ENCODE measurements at regions not wholly inside any gene's neighbourhood (a gene's known extent, or its start where the extent isn't known, plus 50 kb on each side); places are given as distances from the start of the nearest gene placed in this dataset.
"Not testable (repeated sequence)": the region's sequence is repeated elsewhere in the genome, so short reads cannot be mapped to it uniquely, and the experiment has no call there.

- no peak for DNase-seq
These were observed 64.2 kb downstream of the DACT2 start for GRCh38 chr6:168255283-168255881.

GRCh38 chr6:168252267-168252666 lies 67.3 kb downstream of the DACT2 start:
- DNase-seq = no peak

DNA sequence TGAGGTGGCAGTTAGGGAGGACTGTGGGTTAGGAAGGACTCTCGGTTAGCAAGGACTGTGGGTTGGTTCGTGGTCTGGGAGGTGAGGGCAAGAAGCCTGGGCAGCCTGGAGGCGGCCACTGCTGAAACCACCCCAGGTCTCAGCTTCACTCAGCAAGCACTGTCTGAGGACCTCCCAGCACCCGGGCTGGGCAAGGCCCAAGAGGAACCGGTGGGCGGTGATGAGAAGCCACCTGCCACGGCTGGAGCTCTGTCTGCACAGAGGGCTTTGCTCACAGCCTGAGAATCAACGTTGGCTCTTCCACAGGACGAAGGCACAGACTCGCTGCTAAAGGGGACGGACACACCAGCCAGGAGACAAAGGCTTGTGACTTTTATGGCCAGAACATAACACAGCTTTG lies 69.3 kb downstream of the DACT2 start:
- DNase-seq = no peak

DNA sequence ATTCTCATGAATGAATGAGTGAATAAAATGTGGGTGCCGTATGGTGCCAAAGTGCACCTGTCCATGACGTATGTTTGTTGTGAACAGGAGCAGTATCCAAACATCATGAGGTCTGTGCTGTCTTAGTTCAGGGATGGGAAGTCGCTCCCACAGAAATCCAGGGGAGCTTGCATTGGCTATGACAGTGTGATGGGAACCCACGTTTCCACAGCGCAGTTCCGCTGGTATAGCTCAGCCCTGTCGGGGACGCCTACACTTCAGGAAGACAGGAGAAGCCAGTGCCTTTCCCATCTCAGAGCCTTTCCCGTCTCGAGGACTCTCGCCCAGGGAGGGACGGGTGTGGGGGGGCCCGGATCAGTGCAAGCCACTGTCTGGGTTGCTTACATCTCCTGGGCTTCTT lies 69.8 kb downstream of the DACT2 start:
- no peak for DNase-seq

- DNase-seq = no peak
These were observed 71.4 kb downstream of the DACT2 start for GRCh38 chr6:168248148-168248620.

- peak; percentile 62 for DNase-seq
These were observed 72.0 kb downstream of the DACT2 start for GRCh38 chr6:168247443-168248147.

GRCh38 chr6:168244961-168245551 lies 74.5 kb downstream of the DACT2 start:
- DNase-seq = no peak

- DNase-seq = no peak
These were observed 75.7 kb downstream of the DACT2 start for GRCh38 chr6:168243812-168244376.

- no peak for DNase-seq
These were observed 76.7 kb downstream of the DACT2 start for GRCh38 chr6:168242940-168243225.

GRCh38 chr6:168242111-168242939 lies 77.3 kb downstream of the DACT2 start:
- DNase-seq = no peak

- no peak for DNase-seq
These were observed 79.4 kb downstream of the DACT2 start for GRCh38 chr6:168240160-168240559.

- no peak for DNase-seq
These were observed 80.4 kb downstream of the DACT2 start for GRCh38 chr6:168239044-168239773.

GRCh38 chr6:168238159-168238909 lies 81.2 kb downstream of the DACT2 start:
- no peak for DNase-seq

GRCh38 chr6:168233875-168234213 lies 85.7 kb downstream of the DACT2 start:
- not testable (repeated sequence) for DNase-seq

DNA sequence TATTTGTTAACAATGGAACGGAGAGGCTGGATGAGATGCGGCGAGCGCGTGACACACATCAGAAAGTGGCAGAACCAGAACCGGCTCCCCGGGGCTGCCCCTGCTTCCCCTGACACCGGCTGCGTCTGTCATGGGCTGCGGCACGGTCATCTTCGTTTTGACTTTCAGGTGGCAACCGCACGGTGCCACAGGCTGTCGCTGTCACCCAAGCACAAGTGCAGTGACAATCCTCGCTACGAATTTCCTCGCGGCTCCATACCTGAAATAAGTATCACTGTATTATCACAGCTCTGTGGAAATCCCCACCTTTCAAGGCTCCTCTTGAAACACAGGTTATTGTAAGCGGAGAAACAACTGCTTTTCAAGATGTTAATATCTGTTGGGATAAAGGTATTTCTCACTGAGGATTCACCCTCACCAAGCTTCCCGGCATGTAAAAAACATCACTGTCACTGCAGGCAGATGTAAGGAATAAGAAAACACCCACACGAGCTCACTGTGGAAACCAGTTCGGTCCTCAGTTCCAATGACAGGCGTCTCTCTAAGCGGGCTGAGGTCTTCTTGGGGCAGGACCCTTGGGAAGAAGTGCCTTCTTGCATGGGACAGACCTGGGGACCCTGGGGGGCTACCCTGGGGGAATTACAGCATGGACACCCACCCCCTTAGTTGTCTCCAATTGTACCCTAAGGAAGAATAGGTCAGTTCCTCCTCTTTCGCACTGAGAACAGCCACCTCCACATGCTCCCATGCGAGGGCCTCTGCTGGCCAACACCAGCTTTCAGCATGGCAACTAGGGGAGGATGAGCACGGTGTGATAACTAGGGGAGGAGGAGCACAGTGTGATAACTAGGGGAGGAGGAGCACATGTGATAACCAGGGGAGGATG lies 86.3 kb downstream of the DACT2 start:
- DNase-seq = no peak

DNA sequence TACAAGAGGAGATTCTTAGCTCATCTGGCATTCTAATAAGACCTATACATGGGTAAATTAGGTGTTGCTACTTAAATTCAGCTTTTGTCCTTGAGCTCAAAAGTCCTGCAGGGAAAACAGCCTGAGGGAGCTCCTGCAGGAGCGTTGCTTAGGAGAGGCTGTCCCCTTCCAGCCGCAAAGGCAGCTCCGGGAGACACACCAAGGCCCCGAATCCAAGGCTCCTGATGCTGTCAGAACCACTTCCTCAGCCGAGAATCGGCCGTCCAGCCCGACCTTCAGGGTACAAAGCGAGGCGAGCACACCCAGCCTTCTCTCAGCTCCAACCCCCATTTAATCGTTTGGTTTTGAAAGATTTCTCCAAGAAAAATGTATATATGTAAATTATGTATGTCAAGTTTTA lies 87.0 kb downstream of the DACT2 start:
- DNase-seq = no peak

- no peak for DNase-seq
These were observed 87.5 kb downstream of the DACT2 start for GRCh38 chr6:168232062-168232461.

GRCh38 chr6:168231393-168231957 lies 88.1 kb downstream of the DACT2 start:
- DNase-seq = no peak

GRCh38 chr6:168229368-168229752 lies 90.2 kb downstream of the DACT2 start:
- no peak for DNase-seq

GRCh38 chr6:168228676-168229367 lies 90.8 kb downstream of the DACT2 start:
- no peak for DNase-seq
